Right atrium auricular region (tissue), 2 donors: ENCODE measurements at regions not wholly inside any gene's neighbourhood (a gene's known extent, or its start where the extent isn't known, plus 50 kb on each side); places are given as distances from the start of the nearest gene placed in this dataset.

Experiments used
- DNase-seq: peaks from one replicate; pipeline ENCODE4 v3.0.0-alpha.2; 2019; ENCODE audit warnings: low spot score
- H3K27ac ChIP-seq, 2 donors: fragments of 200-600 bp; sonication (generic); 1 replicate in 1 of 2; 2 replicates in 1 of 2; pipeline ENCODE4 v1.5.1; 2016 to 2019
- H3K27me3 ChIP-seq, 2 donors: fragments of 200-600 bp; sonication (generic); one replicate each; pipeline versions ENCODE4 v1.5.1 to v1.6.0; 2017 to 2019
- H3K36me3 ChIP-seq: fragments of 200-600 bp; sonication (generic); one replicate; pipeline ENCODE4 v1.5.1; 2016
- H3K4me1 ChIP-seq, 2 donors: fragments of 200-600 bp; sonication (generic); one replicate each; pipeline versions ENCODE4 v1.5.1 to v1.6.0; 2017 to 2019
- H3K4me3 ChIP-seq, 2 donors: fragments of 200-600 bp; sonication (generic); 1 replicate in 1 of 2; 2 replicates in 1 of 2; pipeline ENCODE4 v1.5.1; 2017 to 2019; ENCODE audit warnings: mild to moderate bottlenecking in 1 of 2, moderate library complexity in 1 of 2
- H3K9me3 ChIP-seq, 2 donors: fragments of 200-600 bp; sonication (generic); one replicate each; pipeline ENCODE4 v1.5.1; 2019
- CTCF ChIP-seq, 2 donors: fragments of 200-600 bp; sonication (generic); IDR thresholded peaks; one replicate each; pipeline ENCODE4 v1.5.1; 2019; ENCODE audit warnings: antibody characterized with exemption in 2 of 2

GRCh38 chr16:64892835-64893785, 228.8 kb downstream of the CDH11 start:
- Histone ChIP-seq H3K27ac (no peak overlapping the region), H3K4me3 (no peak overlapping the region), H3K9me3 (no peaks in the 10 kb centered on the region), H3K27me3 (no peaks in the 10 kb centered on the region), H3K36me3 (no peaks in the 10 kb centered on the region), H3K4me1 (no peaks in the 10 kb centered on the region)
- DNase-seq = no peak
- TF ChIP-seq CTCF (IDR thresholded peaks at IDR 0.05) = no peak

- H3K27me3 ChIP-seq = no peaks in the 10 kb centered on the region
- TF ChIP-seq CTCF (IDR thresholded peaks at IDR 0.05) = no peak
- no peak for DNase-seq
- no peaks in the 10 kb centered on the region for H3K4me1 ChIP-seq
- no peak overlapping the region for H3K27ac ChIP-seq
- no peak overlapping the region for H3K4me3 ChIP-seq
- H3K9me3 ChIP-seq = no peaks in the 10 kb centered on the region
- H3K36me3 ChIP-seq = no peaks in the 10 kb centered on the region
Observed at GRCh38 chr16:64889446-64889845, 232.4 kb downstream of the CDH11 start.

GRCh38 chr16:64887651-64888050, 234.2 kb downstream of the CDH11 start:
- Histone ChIP-seq H3K36me3 (no peaks in the 10 kb centered on the region), H3K4me1 (peaks cover 0 to 1% of the 10 kb centered on the region in 2 donors), H3K4me3 (no peak overlapping the region), H3K9me3 (no peaks in the 10 kb centered on the region), H3K27me3 (no peaks in the 10 kb centered on the region), H3K27ac (no peak overlapping the region)
- no peak for TF ChIP-seq CTCF (IDR thresholded peaks at IDR 0.05)
- DNase-seq = no peak

- Histone ChIP-seq H3K4me1 (peaks cover 0 to 12% of the 10 kb centered on the region in 2 donors), H3K4me3 (no peak overlapping the region), H3K9me3 (no peaks in the 10 kb centered on the region), H3K27me3 (no peaks in the 10 kb centered on the region), H3K36me3 (no peaks in the 10 kb centered on the region), H3K27ac (no peak overlapping the region)
- no peak for TF ChIP-seq CTCF (IDR thresholded peaks at IDR 0.05)
- no peak for DNase-seq
Observed at GRCh38 chr16:64882078-64882784, 239.6 kb downstream of the CDH11 start.

GRCh38 chr16:64880994-64881393, 240.9 kb downstream of the CDH11 start:
- Histone ChIP-seq H3K9me3 (no peaks in the 10 kb centered on the region), H3K4me1 (peaks cover 0 to 12% of the 10 kb centered on the region in 2 donors), H3K27me3 (no peaks in the 10 kb centered on the region), H3K36me3 (no peaks in the 10 kb centered on the region), H3K27ac (no peak overlapping the region), H3K4me3 (no peak overlapping the region)
- no peak for TF ChIP-seq CTCF (IDR thresholded peaks at IDR 0.05)
- DNase-seq = no peak
